Bronchial epithelial cell (primary cell): ENCODE measurements at regions not wholly inside any gene's neighbourhood (a gene's known extent, or its start where the extent isn't known, plus 50 kb on each side); places are given as distances from the start of the nearest gene placed in this dataset.

Experiments used
- DNase-seq: peaks from one replicate; pipeline ENCODE4 v3.0.0-alpha.2; 2010; ENCODE audit warnings: low read depth
- FAIRE-seq: peaks from 2 replicates; lab custom pipeline; 2011; peaks lifted over from hg19 to GRCh38; lab: Jason Lieb, UNC
- H3K27me3 ChIP-seq: 2 replicates; pipeline ENCODE4 v1.5.1; 2011; ENCODE audit warnings: low read length; ENCODE audit not compliant: control insufficient read depth, insufficient read depth
- H3K36me3 ChIP-seq: 2 replicates; pipeline ENCODE4 v1.5.1; 2011; ENCODE audit warnings: low read length; ENCODE audit not compliant: control insufficient read depth, insufficient read depth
- H3K4me3 ChIP-seq: 2 replicates; pipeline ENCODE4 v1.5.1; 2011; ENCODE audit warnings: mild to moderate bottlenecking, low read depth, low read length, control low read depth
- TF ChIP-seq, protein P1 (sequence below): IDR thresholded peaks from 2 replicates; pipeline ENCODE4 v1.5.1; 2011; ENCODE audit warnings: mild to moderate bottlenecking, moderate library complexity, low read length, control low read depth, inconsistent platforms; ENCODE audit not compliant: insufficient read depth, severe bottlenecking

DNA sequence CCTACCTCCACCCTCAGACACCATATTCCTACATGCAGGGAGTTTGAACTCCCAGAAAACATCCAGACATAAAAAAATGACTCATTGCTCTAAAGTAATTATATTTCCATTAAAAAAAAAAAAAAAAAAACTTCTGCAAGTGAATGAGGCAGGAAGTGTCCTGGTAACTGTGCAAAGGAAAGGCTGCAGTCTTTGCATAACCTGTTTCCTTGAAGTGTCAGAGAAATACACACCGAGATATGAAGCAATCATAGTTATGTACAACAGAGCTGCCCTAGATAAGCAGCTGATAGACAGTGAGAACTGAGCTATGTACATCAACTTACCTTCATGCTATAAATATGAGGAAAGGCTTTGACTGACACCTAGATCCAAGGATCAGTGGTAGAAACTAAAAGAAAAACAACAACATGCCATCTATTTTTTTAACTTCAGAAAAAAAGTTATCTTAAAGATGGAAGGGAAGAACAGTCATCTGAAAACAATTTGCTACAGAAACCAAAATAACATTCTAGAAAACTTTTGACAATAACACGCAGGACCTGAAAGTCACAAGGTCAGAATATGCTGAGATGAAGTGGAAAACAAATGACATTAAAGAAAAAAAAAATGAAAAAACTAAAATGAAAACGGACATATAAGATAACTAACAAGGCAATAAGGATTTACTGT is 263.2 kb downstream of the SEC23A start:
- TF ChIP-seq, protein P1, sequence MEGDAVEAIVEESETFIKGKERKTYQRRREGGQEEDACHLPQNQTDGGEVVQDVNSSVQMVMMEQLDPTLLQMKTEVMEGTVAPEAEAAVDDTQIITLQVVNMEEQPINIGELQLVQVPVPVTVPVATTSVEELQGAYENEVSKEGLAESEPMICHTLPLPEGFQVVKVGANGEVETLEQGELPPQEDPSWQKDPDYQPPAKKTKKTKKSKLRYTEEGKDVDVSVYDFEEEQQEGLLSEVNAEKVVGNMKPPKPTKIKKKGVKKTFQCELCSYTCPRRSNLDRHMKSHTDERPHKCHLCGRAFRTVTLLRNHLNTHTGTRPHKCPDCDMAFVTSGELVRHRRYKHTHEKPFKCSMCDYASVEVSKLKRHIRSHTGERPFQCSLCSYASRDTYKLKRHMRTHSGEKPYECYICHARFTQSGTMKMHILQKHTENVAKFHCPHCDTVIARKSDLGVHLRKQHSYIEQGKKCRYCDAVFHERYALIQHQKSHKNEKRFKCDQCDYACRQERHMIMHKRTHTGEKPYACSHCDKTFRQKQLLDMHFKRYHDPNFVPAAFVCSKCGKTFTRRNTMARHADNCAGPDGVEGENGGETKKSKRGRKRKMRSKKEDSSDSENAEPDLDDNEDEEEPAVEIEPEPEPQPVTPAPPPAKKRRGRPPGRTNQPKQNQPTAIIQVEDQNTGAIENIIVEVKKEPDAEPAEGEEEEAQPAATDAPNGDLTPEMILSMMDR, result no peak
- FAIRE-seq (no peak), DNase-seq (peak; percentile 42)
- H3K27me3 ChIP-seq, result no peaks in the 10 kb centered on the region
- no peaks in the 10 kb centered on the region for H3K36me3 ChIP-seq
- H3K4me3 ChIP-seq, result no peak overlapping the region

- Histone ChIP-seq H3K4me3 (no peak overlapping the region), H3K27me3 (no peaks in the 10 kb centered on the region), H3K36me3 (no peaks in the 10 kb centered on the region)
- TF ChIP-seq, protein P1, result no peak
- FAIRE-seq (no peak), DNase-seq (no peak)
These were observed 264.1 kb downstream of the SEC23A start for GRCh38 chr14:38838979-38839323.

DNA sequence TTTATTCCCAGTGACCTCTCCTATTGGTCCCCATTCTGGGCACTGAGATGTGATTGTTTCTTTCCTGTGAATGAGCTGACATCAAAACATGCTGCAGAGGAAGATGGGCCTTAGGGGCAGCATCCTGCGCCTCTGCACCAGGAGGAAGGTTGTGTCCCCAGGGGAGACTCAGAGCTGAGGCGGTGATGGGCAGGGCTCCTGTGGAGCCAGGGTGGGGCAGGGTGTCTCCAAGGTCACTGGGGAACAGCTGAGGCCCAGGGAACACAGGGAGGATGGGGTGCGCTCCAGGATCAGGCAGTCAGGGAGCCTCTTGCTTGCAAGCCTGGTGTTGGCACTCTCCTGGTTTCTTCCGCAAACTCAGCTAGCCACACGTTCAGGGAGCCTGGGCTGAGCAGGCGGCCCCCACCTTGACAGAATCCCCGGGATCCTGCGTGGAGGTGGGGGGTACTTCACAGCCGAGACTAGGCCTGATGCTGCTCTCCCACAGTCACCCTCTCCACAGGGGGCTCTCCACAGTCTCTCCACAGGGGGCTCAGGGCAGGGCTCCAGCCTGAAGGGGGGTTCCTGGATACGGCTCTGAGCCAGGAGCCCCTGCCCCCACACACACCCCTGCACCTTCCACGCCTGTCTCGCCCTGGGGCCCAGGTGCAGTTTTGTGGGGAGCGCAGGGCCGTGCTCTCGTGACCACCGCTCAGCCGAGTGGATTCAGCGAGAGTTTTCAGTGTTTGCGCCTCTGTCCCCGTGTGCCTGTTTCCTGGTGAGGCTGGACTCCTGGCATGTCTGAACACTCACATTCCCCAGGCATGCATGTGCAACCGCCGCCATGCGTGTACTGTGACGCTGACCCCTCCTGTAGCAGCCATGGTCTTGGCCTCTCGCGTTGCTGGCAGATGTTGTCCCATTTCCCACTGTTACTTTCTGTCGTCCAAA is 264.7 kb downstream of the SEC23A start:
- no peaks in the 10 kb centered on the region for H3K36me3 ChIP-seq
- no peaks in the 10 kb centered on the region for H3K27me3 ChIP-seq
- no peak overlapping the region for H3K4me3 ChIP-seq
- FAIRE-seq, result no peak
- DNase-seq, result no peak
- TF ChIP-seq, protein P1, result no peak

GRCh38 chr14:38837343-38838048 is 265.5 kb downstream of the SEC23A start:
- no peak for FAIRE-seq
- Histone ChIP-seq H3K36me3 (no peaks in the 10 kb centered on the region), H3K4me3 (no peak overlapping the region), H3K27me3 (no peaks in the 10 kb centered on the region)
- TF ChIP-seq, protein P1, result no peak
- DNase-seq, result no peak

DNA sequence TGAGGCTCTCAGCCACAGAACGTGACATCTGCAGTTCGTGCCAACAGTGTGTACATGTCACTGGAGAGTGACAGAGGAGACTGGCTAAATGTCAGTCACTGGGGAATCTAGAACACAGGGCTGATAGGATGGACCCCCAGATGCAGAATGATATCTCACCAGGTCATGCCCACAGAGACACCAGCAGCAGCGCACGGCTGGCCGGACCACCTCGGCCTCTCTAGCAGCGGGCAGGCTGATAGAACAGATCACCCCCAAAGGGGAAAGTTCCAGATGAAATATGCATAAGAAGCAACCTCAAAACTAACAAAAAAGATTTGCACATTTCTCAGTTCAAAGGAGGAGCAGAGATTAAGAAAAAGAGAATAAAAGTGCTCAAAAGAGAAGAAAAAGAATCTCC is 266.5 kb downstream of the SEC23A start:
- no peak for FAIRE-seq
- Histone ChIP-seq H3K4me3 (no peak overlapping the region), H3K27me3 (no peaks in the 10 kb centered on the region), H3K36me3 (no peaks in the 10 kb centered on the region)
- TF ChIP-seq, protein P1, result no peak
- DNase-seq, result no peak
